GM21825 (cell line): ENCODE measurements at regions not wholly inside any gene's neighbourhood (a gene's known extent, or its start where the extent isn't known, plus 50 kb on each side); places are given as distances from the start of the nearest gene placed in this dataset.

Source experiments
- ATAC-seq: cut with Tn5 transposase; IDR thresholded peaks from one replicate; pipeline ENCODE4 v1.9.1; 2021; ENCODE audit warnings: mild to moderate bottlenecking, moderate library complexity; ENCODE audit not compliant: unreplicated experiment

DNA sequence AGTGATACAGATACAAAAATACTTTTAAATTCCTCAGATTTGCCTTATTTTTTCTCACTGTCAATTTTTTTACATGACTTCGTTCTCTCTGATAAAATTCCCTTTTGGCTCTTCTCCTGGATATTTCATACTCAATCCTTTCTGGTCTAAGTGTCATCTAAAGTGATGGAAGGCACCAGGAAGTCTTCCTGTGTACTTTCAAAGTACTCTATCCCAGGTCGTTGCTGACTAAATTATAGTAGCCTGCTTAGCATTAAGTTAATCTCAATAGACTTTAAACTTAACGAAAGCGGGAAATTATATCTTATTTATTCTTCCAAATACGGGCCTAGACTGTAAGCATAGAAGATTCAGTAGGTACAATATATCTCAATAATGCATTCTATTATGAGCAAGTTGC is 67.8 kb downstream of the CASP12 start:
- no peak for ATAC-seq

DNA sequence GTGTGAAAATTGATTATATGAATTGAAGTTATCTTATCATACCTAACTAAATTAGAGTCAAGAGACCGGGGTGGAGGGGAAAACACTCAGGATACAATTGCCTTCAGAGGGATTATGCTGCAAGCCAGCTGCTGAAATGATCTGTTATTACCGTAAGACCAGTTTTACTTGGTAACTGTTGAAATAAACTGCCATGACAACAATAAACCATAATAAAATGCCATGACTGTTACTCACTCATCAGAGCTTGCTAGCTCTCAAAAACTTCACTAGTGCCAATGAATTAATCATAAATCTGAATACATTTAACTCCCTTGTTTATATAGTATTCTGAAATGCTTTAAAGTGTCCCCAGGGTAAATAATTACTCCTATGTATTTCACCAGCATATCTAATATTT is 68.2 kb downstream of the CASP12 start:
- ATAC-seq, result no peak

DNA sequence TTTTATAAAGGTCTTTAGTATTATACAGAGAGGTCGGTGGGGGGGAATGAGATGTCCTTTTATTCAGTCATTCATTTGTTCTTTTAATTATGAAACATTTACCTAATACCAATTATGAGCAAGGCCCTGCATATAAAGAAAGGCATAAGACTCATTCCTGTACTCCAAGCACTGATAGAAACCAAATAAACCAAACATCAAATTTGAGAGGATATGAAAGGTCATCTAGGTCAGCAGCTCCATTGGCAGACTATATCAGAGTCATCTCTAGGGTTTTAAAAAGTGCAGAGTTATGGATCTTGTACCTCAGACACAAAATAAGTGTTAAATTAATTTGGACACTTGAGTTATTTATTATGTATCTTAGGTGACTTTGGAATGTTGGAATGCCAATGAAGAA is 71.5 kb downstream of the CASP12 start:
- ATAC-seq, result no peak

- ATAC-seq, result no peak
These were observed 74.6 kb downstream of the CASP12 start for GRCh38 chr11:104823657-104824056.

DNA sequence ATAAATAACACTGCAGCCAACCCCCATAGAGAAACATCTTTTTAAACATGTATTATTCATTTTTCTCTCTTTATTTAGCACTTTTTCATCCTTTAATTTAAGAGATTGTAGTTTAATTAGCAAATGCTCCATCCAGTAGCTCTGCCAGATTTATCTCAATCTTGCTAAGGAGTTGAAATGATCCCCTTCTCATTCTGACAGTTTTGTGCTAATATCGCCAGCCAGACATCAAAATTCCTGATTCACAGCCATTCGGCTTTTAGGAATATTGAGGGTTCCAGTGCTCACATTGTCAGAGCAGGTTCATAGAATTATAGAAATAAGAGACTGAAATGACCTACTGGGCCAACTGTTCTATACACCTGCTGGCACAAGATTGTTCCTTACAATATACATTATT is 77.8 kb downstream of the CASP12 start:
- no peak for ATAC-seq

DNA sequence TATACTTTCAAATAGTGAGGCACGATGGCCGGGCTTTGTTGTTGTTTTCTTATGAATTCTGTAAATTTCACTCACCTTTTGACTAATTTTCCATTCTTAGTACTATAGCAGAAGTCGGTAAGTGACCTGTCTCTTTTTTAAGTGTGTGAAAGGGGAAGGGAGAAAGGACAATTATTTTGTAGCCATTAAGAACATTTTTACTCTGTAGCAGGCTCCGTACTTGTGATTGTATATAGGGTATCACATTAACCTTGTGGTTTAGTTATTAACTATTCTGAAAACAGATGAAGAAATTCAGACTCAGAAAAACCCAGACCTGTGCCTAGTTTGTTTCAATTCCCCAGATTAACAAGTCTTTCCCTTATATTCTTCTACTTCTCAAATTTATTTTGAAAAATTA is 78.7 kb downstream of the CASP12 start:
- ATAC-seq, result no peak

- ATAC-seq, result no peak
These were observed 79.2 kb downstream of the CASP12 start for GRCh38 chr11:104819107-104819506.

DNA sequence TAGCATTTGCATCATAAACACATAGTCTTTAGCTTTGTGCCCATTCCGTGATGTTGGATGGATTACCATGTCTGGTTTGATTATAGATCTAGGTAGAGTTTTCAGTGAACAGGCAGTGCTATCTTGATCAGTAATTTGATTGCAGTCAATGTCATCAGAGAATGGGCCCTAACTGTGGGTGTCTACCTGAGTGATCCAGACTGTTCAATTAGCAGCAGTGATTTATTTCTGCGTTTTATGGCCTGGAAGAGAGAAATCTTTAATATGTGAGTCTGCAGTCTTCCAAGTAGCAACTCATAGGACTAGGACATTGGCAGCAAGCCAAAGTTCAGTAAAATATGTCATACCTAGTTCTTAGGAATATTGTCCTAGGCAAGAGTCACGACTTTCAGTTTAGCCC is 80.3 kb downstream of the CASP12 start:
- no peak for ATAC-seq

- no peak for ATAC-seq
These were observed 84.7 kb downstream of the CASP12 start for GRCh38 chr11:104813532-104813931.

- no peak for ATAC-seq
These were observed 86.0 kb downstream of the CASP12 start for GRCh38 chr11:104812103-104812788.

DNA sequence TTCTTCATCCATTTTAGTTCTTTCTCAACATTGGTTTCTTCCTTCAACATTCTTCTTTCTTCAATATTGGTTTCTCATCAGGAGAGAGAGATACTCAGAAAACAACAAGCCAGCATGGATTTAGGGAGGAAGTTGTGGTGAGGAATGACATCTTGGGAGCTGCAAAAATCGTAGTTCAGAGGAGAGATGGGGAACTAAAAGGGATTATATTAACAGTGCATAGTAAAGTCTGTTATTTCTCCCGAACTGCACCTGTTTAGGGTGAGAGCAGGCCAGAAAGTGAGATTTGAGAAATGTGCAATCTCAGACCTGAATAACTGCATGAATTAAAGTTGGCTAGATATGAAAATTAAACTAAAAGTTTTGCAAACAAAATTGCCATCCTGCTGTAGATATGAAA is 94.5 kb downstream of the CASP12 start:
- ATAC-seq, result no peak

DNA sequence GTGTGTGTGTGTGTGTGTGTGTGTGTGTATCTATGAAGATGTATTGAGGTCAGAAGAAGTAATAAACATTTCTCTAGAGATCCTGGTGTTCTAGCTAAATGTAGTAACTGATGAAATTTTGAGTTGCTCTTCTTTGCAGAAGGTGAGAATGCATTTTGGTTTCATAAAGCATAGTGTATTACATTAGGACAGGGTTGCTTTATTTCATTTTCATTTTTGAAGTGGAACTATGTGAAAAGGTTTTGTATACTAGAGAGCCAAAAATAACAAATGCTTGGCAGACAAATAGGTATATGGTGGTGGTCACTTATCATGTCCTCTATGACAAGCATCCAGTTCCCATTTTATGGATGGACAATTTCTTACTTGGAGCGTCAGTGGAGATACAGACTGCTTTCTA is 99.0 kb downstream of the CASP12 start:
- peak; percentile 88 for ATAC-seq

DNA sequence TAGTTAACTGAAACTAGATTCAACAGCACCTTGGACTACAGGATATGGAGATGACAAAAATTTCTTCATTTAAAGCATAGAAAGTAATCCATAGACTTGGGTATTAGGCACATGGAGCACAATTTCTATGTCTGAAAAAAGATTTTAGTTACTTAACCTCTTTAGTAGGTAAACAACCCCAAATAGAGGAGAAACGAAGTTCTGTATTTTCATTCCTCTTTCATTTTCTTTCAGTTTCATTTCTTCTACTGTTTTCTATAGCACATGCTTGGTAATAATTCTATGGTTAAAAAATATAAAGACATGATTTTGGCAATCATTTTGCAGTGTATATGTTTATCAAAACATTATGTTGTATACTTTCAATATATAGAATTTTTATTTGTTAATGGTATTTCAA is 99.5 kb downstream of the CASP12 start:
- peak; percentile 45 for ATAC-seq

- ATAC-seq, result no peak
These were observed 102.0 kb downstream of the CASP12 start for GRCh38 chr11:104796301-104796700.

- no peak for ATAC-seq
These were observed 102.6 kb downstream of the CASP12 start for GRCh38 chr11:104795501-104796213.

- ATAC-seq, result no peak
These were observed 105.4 kb downstream of the CASP12 start for GRCh38 chr11:104792861-104793260.

GRCh38 chr11:104791896-104792295 is 106.4 kb downstream of the CASP12 start:
- ATAC-seq, result no peak

DNA sequence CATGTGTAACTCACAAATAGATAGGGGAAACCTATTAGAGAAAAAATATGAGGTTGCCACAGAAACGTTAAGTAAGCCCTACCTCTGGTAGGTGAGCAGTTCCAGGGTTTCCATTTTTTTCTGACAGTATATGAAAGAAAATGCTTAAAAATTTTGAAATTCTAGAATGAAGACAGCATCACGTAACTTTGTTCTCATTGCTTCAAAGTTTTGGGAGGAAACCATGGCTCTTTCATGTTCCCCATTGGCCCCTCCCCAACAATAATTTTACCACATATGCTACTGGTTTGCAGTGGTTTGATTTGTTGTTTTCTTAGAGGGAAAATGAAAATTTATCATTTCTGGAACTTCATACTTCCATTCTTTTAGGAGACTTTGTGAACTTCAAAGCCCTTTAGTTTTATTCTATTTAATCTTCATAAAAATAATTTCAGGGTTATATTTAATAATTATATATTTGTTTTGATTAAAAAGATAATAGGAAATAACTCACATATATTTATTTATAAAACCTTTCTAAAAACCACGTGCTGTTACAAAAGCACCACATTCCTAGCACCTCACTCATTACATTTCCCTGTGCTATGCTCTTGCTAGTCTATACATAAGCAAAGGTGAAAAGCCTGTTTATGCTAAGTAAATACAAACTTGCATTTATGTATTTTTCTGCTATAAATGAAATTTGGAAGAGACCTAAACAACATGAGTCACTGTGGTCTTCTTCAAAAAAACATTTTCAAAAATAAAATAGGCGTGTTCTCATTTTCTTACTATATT is 113.4 kb downstream of the CASP12 start:
- ATAC-seq, result no peak

- no peak for ATAC-seq
These were observed 115.0 kb downstream of the CASP12 start for GRCh38 chr11:104783241-104783640.

GRCh38 chr11:104782377-104782754 is 115.9 kb downstream of the CASP12 start:
- no peak for ATAC-seq

DNA sequence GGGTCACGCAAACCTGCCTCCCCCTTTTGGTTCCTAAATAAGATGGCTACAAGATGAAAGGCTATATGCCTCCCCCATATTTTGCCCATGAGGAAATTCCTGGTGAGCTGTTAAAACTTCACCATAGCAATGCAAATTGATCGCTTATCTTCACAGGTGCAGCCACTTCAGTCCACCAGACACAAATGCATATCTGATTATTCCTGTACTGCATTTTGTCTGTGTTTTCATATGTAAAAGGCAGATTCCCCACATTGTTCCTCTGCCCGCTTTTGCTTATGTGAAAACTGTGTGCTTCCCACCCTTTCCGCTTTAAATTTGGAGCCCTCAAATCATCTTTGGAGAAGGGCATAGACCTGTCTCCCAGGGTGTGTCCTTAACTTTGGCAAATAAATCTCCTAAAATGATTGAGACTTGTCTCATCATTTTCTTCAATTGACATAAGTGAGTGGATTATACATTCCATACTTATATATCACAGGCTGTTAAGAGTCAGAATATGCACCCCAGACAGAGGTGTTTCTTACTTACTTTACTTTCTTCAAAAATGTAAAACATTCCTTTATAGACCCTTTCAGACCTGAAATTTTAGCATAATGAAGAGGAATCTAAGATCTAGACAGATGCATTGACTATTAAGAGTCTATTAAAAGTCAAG is 116.4 kb downstream of the CASP12 start:
- no peak for ATAC-seq
